Colon (tissue), 2 donors: ENCODE measurements at regions not wholly inside any gene's neighbourhood (a gene's known extent, or its start where the extent isn't known, plus 50 kb on each side); places are given as distances from the start of the nearest gene placed in this dataset.

Source experiments
- FAIRE-seq: peaks from 2 replicates; lab custom pipeline; 2012; peaks lifted over from hg19 to GRCh38; lab: Jason Lieb, UNC
- donor health status: control.
- donor health status: control.

- FAIRE-seq = no peak
Observed at GRCh38 chr13:90362707-90363106, 984.8 kb upstream of the MIR17HG start.

GRCh38 chr13:90365130-90365529, 982.4 kb upstream of the MIR17HG start:
- FAIRE-seq = no peak

- FAIRE-seq = no peak
Observed at GRCh38 chr13:90374168-90374567, 973.3 kb upstream of the MIR17HG start.

GRCh38 chr13:90375851-90376250, 971.6 kb upstream of the MIR17HG start:
- no peak for FAIRE-seq

GRCh38 chr13:90382425-90382824, 965.1 kb upstream of the MIR17HG start:
- FAIRE-seq = no peak

GRCh38 chr13:90385781-90386489, 961.6 kb upstream of the MIR17HG start:
- no peak for FAIRE-seq

- FAIRE-seq = no peak
Observed at GRCh38 chr13:90388887-90389452, 958.5 kb upstream of the MIR17HG start.

GRCh38 chr13:90389537-90389936, 958.0 kb upstream of the MIR17HG start:
- FAIRE-seq = no peak

GRCh38 chr13:90393408-90393807, 954.1 kb upstream of the MIR17HG start:
- FAIRE-seq = no peak

- no peak for FAIRE-seq
Observed at GRCh38 chr13:90395348-90395747, 952.1 kb upstream of the MIR17HG start.

- no peak for FAIRE-seq
Observed at GRCh38 chr13:90395846-90396245, 951.6 kb upstream of the MIR17HG start.

- FAIRE-seq = no peak
Observed at GRCh38 chr13:90396266-90396665, 951.2 kb upstream of the MIR17HG start.

GRCh38 chr13:90397503-90397902, 950.0 kb upstream of the MIR17HG start:
- no peak for FAIRE-seq

- peak; percentile 28 for FAIRE-seq
Observed at GRCh38 chr13:90400372-90400771, 947.1 kb upstream of the MIR17HG start.

- no peak for FAIRE-seq
Observed at GRCh38 chr13:90401150-90401549, 946.3 kb upstream of the MIR17HG start.

GRCh38 chr13:90402102-90402501, 945.4 kb upstream of the MIR17HG start:
- FAIRE-seq = no peak

- FAIRE-seq = no peak
Observed at GRCh38 chr13:90402613-90403012, 944.9 kb upstream of the MIR17HG start.

GRCh38 chr13:90403330-90404082, 944.0 kb upstream of the MIR17HG start:
- no peak for FAIRE-seq

- FAIRE-seq = no peak
Observed at GRCh38 chr13:90405301-90405700, 942.2 kb upstream of the MIR17HG start.

- no peak for FAIRE-seq
Observed at GRCh38 chr13:90412980-90413379, 934.5 kb upstream of the MIR17HG start.

GRCh38 chr13:90413548-90413947, 933.9 kb upstream of the MIR17HG start:
- peak; percentile 24 for FAIRE-seq

GRCh38 chr13:90414691-90415596, 932.5 kb upstream of the MIR17HG start:
- FAIRE-seq = no peak
